HCT116 (cell line): ENCODE measurements at regions not wholly inside any gene's neighbourhood (a gene's known extent, or its start where the extent isn't known, plus 50 kb on each side); places are given as distances from the start of the nearest gene placed in this dataset.

ENCODE experiments used
- ATAC-seq: fragments of 200-7000 bp; cut with Tn5 transposase; 2 replicates; pipeline ENCODE4 v1.9.1; 2020; ENCODE audit warnings: mild to moderate bottlenecking, moderate library complexity
- BruUV-seq: library from RNA; stranded (reverse); fragments of 400-500 nt; replicated peaks from 2 replicates; lab custom pipeline; 2021; lab: Mats Ljungman, UMichigan
- CTCF ChIA-PET: fragments of 300-600 bp; sonication (Branson Sonifier 250); formaldehyde crosslinking; loops from one replicate; lab custom pipeline; 2021; ENCODE audit warnings: antibody characterized with exemption; lab: Charles Lee
- POLR2A ChIA-PET: fragments of 300-600, 350-600 bp; sonication (Branson Sonifier 250); formaldehyde crosslinking; loops from one replicate; lab custom pipeline; 2021; ENCODE audit warnings: antibody characterized with exemption; lab: Charles Lee
- RAD21 ChIA-PET, 2 experiments: fragments of 300-600 bp; sonication (Branson Sonifier 250); formaldehyde crosslinking; loops; one replicate each; lab custom pipeline; 2023; ENCODE audit warnings: low total read pairs in 2 of 2; ENCODE audit not compliant: uncharacterized antibody in 2 of 2, unreplicated experiment in 2 of 2, low non-redundant PET in 1 of 2; lab: Charles Lee
- DNase-seq: peaks from one replicate; pipeline ENCODE4 v3.0.0-alpha.2; 2010; ENCODE audit warnings: low read depth, low spot score
- H2AFZ ChIP-seq: fragments of 200-600 bp; shearing (Covaris generic), sonication (generic); 2 replicates; pipeline ENCODE4 v1.6.1; 2017; ENCODE audit warnings: low read depth, mixed run types, mixed read lengths, antibody characterized with exemption, low read length; ENCODE audit not compliant: poor library complexity, severe bottlenecking
- H3K27ac ChIP-seq: 2 replicates; pipeline ENCODE4 v1.5.1; 2012; ENCODE audit warnings: low read depth, low read length
- H3K27me3 ChIP-seq: fragments of 200-600 bp; sonication (generic); 2 replicates; pipeline ENCODE4 v1.6.1; 2016; ENCODE audit warnings: mixed run types, low read length, mixed read lengths; ENCODE audit not compliant: insufficient read depth
- H3K36me3 ChIP-seq, 2 experiments: fragments of 200-500 bp in 1 of 2; fragments of 200-600 bp in 1 of 2; sonication (Bioruptor generic) in 1 of 2; sonication (generic) in 1 of 2; 2 replicates each; pipeline versions ENCODE4 v1.5.1 to v1.6.1; 2014 to 2016; ENCODE audit warnings: low read length in 2 of 2, inconsistent platforms in 1 of 2, mixed read lengths in 1 of 2, mixed run types in 1 of 2; ENCODE audit not compliant: insufficient read depth in 2 of 2, control insufficient read depth in 1 of 2
- H3K4me1 ChIP-seq, 2 experiments: fragments of 200-600 bp in 1 of 2; sonication (generic) in 1 of 2; 2 replicates each; pipeline versions ENCODE4 v1.5.1 to v1.6.1; 2012 to 2017; ENCODE audit warnings: low read length in 2 of 2, inconsistent platforms in 1 of 2, mild to moderate bottlenecking in 1 of 2, mixed read lengths in 1 of 2, mixed run types in 1 of 2, moderate library complexity in 1 of 2; ENCODE audit not compliant: insufficient read depth in 2 of 2, control insufficient read depth in 1 of 2
- H3K4me2 ChIP-seq: fragments of 200-600 bp; sonication (generic); 2 replicates; pipeline ENCODE4 v1.6.1; 2017; ENCODE audit warnings: mixed run types, low read length, mixed read lengths
- H3K4me3 ChIP-seq, 2 experiments: fragments of 200-600 bp in 1 of 2; sonication (generic) in 1 of 2; replicated peaks in 1 of 2; 2 replicates each; pipeline ENCODE4 v1.5.1; 2011 to 2016; ENCODE audit warnings: low read length in 2 of 2, control low read depth in 1 of 2, low read depth in 1 of 2, mild to moderate bottlenecking in 1 of 2, mixed read lengths in 1 of 2, mixed run types in 1 of 2
- H3K79me2 ChIP-seq: fragments of 200-600 bp; sonication (generic); 2 replicates; pipeline ENCODE4 v1.6.1; 2017; ENCODE audit warnings: mild to moderate bottlenecking, mixed run types, low read length, moderate library complexity, mixed read lengths; ENCODE audit not compliant: insufficient read depth
- H3K9ac ChIP-seq: fragments of 200-600 bp; sonication (generic); 2 replicates; pipeline ENCODE4 v1.6.1; 2016; ENCODE audit warnings: low read length, mixed read lengths
- H3K9me2 ChIP-seq: fragments of 200-600 bp; sonication (generic), shearing (Covaris generic); 2 replicates; pipeline ENCODE4 v1.6.1; 2017; ENCODE audit warnings: mixed run types, mild to moderate bottlenecking, moderate library complexity; ENCODE audit not compliant: insufficient read depth
- H3K9me3 ChIP-seq, 2 experiments: fragments of 200-500 bp in 1 of 2; fragments of 200-600 bp in 1 of 2; sonication (Bioruptor generic) in 1 of 2; sonication (generic) in 1 of 2; 2 replicates each; pipeline ENCODE4 v1.6.1; 2014 to 2017; ENCODE audit warnings: low read length in 2 of 2, mixed read lengths in 2 of 2, inconsistent platforms in 1 of 2, low read depth in 1 of 2, mild to moderate bottlenecking in 1 of 2, mixed run types in 1 of 2, moderate library complexity in 1 of 2; ENCODE audit not compliant: control insufficient read depth in 1 of 2, insufficient read depth in 1 of 2
- H4K20me1 ChIP-seq: fragments of 200-600 bp; sonication (generic), shearing (Covaris generic); 2 replicates; pipeline ENCODE4 v1.6.1; 2017; ENCODE audit warnings: mixed run types, mild to moderate bottlenecking, moderate library complexity; ENCODE audit not compliant: insufficient read depth
- ATF3 ChIP-seq: IDR thresholded peaks from 2 replicates; pipeline ENCODE4 v1.6.1; 2012
- CEBPB ChIP-seq: IDR thresholded peaks from 2 replicates; pipeline ENCODE4 v1.6.1; 2012; ENCODE audit warnings: low read depth
- EGR1 ChIP-seq: IDR thresholded peaks from 2 replicates; pipeline ENCODE4 v1.6.1; 2012; ENCODE audit warnings: low read depth
- EZH2 ChIP-seq: fragments of 200-600 bp; sonication (generic); IDR thresholded peaks from 2 replicates; pipeline ENCODE4 v1.6.1; 2017; ENCODE audit warnings: antibody characterized with exemption, mixed run types
- TCF7L2 ChIP-seq: IDR thresholded peaks from 2 replicates; pipeline ENCODE4 v1.7.0; 2011; ENCODE audit warnings: borderline replicate concordance, inconsistent platforms; ENCODE audit not compliant: insufficient read depth, insufficient read length; ENCODE audit errors: extremely low read depth
- ZBTB33 ChIP-seq: IDR thresholded peaks from 2 replicates; pipeline ENCODE4 v1.6.1; 2011; ENCODE audit warnings: mild to moderate bottlenecking, low read length, moderate library complexity; ENCODE audit not compliant: insufficient replicate concordance; ENCODE audit errors: extremely low read depth
- ZFX ChIP-seq: fragments of 450-650 bp; IDR thresholded peaks from 2 replicates; pipeline ENCODE4 v1.6.1; 2017
- ZNF274 ChIP-seq: fragments of 200-500 bp; sonication (Bioruptor generic); IDR thresholded peaks from 2 replicates; pipeline ENCODE4 v1.6.1; 2014; ENCODE audit warnings: mild to moderate bottlenecking, low read depth, low read length, inconsistent platforms
- intact Hi-C: fragments of 100-400 bp; cut with micrococcal nuclease; formaldehyde crosslinking; loops from 2 replicates; pipeline ENCODE4 v1.10.0; 2022

- H3K4me2 ChIP-seq, result no peak overlapping the region
- H4K20me1 ChIP-seq, result no peaks in the 10 kb centered on the region
- no peak for TF ChIP-seq ZNF274
- no peak for TF ChIP-seq EZH2
- no peak for TF ChIP-seq EGR1
- TF ChIP-seq ATF3, result no peak
- TF ChIP-seq TCF7L2, result no peak
- no peak for TF ChIP-seq ZBTB33
- TF ChIP-seq CEBPB, result no peak
- no peak for TF ChIP-seq ZFX
- H3K4me3 ChIP-seq, result no peak overlapping the region
- H2AFZ ChIP-seq, result no peak overlapping the region
- H3K9me3 ChIP-seq, result no peaks in the 10 kb centered on the region
- H3K79me2 ChIP-seq, result no peaks in the 10 kb centered on the region
- ATAC-seq (no peak), DNase-seq (no peak)
- intact Hi-C loops, result no loop called here
- BruUV-seq, result no TSS peak
- H3K36me3 ChIP-seq, result no peaks in the 10 kb centered on the region
- no peak overlapping the region for H3K9ac ChIP-seq
- peaks cover 11% of the 10 kb centered on the region; the same call in 1 of the 2 replicates for H3K27me3 ChIP-seq
- H3K9me2 ChIP-seq, result no peaks in the 10 kb centered on the region
- H3K4me1 ChIP-seq, result no peaks in the 10 kb centered on the region
- H3K27ac ChIP-seq, result no peak overlapping the region
- CTCF ChIA-PET, result no interaction called here
- RAD21 ChIA-PET, result no interaction called here
- POLR2A ChIA-PET, result no interaction called here
These were observed 175.9 kb upstream of the TNRC6C start for GRCh38 chr17:77782611-77783010.
